KG1 (cell line): ENCODE measurements at regions not wholly inside any gene's neighbourhood (a gene's known extent, or its start where the extent isn't known, plus 50 kb on each side); places are given as distances from the start of the nearest gene placed in this dataset.
"Not testable (repeated sequence)": the region's sequence is repeated elsewhere in the genome, so short reads cannot be mapped to it uniquely, and the experiment has no call there.

Experiments used
- DNase-seq: peaks from one replicate; lab custom pipeline; 2025; lab: John Stamatoyannopoulos, UW

DNA sequence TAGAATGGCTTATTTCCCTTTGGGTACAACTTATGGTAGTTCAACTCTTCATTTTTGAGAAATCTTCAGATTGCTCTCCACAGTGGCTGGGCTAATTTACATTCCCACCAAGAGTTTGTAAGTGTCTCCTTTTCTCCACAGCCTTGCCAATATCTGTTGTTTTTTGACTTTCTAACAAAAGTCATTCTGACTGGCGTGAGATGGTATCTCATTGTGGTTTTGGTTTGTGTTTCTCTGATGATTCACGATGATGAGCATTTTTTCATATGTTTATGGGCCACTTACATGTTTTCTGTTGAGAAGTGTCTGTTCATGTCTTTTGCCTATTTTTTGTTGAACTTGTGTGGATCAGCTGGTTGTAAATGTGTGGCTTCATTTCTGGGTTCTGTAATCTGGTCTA, 871.0 kb downstream of the EPHA4 start:
- no peak for DNase-seq

DNA sequence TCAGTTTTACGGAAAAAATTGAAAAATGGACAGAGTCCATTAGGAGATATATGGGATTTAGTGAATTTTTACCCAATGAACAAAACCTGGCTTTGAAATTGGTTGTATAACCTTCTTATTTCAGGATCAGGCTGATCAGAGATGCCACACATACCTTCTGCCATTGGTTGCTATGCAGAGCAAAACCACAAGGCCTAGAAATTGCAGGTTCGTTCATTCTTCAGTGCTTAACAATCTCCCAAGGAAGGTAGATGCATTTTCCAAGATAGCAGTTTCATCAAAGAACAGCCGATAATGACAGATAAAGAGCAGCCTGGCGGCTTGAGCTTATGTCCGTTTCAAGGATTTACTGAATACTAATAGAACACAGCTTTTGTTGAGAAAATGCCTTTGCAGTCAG, 868.8 kb downstream of the EPHA4 start:
- no peak for DNase-seq

DNA sequence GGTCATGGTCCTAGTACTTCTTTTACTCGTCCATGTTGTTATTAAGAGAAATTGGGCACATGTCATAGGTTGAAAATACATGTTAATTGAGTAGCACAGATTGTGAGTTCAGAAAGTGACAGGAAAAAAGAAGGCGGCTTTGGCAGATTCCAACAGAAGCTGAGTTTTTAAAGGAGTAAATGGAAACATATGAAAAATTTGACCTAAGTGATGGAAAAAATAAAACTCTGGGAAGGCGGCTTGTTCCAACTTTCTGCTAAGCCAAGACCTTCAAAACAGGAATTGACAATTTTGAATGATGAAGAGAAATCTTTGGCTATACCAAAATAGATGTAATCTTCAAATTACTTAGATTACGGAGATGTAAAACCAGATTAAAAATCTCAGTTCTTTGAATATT, 868.0 kb downstream of the EPHA4 start:
- DNase-seq, result no peak

DNA sequence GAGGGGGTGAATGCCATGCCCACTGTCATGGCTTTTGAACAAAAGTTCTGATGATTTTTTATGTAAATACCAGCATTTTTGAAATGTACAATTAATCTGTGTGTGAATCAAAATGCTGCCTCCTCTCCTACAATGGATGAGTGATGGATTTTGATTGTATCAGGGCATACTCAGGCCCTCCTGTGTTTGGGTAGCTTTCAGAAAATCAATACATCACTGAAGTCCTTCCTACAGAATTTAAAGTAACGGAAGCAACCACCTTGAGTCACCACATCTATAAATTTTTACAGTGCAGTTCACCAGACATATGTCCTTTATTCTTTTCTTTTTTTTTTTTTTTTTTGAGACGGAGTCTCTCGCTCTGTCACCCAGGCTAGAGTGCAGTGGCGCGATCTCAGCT, 867.3 kb downstream of the EPHA4 start:
- no peak for DNase-seq

DNA sequence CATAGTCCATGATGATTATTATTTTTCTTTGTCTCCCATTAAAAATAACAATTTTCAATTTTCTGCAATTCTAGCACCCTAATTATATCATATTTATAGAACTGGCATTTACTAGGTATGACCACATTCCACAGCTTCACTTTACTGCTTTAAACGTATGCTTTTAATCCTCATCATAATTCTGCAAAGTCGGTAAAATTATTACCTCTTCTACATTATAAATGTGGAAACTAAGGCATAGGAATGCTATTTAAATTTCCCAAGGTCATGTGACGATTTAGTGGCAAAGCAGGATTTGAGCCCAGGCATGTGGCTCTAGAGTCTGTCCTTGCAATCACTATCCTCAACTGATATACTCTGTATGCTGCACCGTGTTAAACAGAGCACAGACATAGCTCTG, 866.4 kb downstream of the EPHA4 start:
- DNase-seq, result no peak

DNA sequence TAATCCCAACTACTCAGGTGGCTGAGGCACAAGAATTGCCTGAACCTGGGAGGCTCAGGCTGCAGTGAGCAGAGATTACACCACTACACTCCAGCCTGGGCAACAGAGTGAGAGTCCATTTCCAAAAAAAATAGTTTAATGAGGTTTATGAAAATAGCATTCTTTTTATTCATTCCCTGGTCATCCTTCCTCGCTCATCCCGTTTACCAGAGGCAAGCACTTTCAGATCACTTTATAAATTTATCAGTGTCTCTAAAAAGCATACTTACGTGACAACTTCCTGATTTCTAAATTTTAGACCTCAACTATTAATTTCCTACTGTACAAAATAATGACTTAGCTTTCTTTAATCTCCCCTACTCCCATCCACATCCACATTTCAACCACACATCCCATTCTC, 864.8 kb downstream of the EPHA4 start:
- no peak for DNase-seq

DNA sequence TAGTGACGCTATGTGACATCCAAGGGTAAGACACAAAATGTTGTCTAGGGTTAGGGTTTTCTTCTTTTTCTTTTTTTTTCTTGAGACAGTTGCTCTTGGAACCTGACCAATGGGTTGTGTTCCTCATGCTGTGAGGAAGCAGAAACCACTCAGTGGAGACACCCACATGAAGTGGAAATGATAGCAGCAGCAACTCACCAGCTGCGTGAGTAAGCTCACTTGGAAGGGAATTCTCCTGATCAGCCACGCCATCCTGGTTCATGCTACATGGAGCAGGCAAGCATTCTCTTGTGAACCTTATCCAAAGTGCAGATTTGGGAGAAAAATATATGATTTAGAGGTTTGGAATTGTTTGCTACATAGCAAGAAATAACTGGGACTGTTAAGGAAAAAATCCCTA, 863.7 kb downstream of the EPHA4 start:
- no peak for DNase-seq

DNA sequence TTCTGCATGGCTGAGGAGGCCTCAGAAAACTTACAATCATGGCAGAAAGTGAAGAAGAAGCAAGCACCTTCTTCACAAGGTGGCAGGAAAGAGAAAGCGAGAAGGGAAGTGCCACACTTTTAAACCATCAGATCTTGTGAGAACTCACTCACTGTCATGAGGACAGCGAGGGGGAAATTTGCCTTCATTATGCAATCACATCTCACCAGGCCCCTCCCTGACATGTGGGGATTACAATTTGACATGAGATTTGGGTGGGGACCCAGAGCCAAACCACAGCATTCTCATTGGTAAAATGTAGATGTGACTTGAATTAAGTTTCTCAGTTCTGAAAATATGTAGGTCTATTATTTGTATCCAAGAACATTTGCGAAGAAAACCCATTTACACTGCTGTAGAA, 854.8 kb downstream of the EPHA4 start:
- DNase-seq, result no peak

DNA sequence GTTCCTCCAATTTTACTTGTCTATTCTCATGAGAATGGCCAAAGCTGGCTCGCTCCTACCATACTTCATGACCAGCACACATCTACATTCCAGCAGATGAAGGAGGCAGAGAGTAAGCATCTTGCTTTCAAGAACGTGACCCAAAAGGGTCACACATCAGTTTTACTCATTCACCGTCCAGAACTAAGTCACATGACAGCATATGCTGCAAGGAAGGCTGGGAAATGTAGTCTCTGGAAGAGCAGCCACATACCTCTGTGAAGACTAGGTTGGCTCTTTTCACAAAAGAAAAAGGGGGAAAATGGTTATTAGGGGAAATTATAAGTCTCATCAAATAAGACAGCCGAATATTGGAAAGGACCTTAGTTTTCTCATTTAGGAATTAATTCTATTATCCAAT, 835.3 kb downstream of the EPHA4 start:
- no peak for DNase-seq

DNA sequence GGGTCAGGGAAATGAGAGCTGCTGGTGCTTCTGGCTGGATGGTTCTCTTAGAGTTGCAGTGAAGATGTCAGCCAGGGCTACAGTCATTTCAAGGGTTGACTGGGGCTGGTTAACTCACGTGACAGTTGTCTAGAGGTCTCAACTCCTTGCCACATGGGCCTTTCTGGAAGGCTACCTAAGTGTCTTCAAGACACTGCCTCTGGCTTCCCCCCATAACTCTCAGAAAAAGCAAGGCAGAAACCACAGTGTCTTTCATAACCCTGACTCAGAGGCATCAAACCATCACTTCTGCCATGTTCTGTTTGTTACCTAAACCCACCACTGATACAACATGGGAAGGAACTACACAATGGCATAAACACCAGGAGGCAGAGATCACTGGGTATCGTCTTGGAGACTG, 828.9 kb downstream of the EPHA4 start:
- no peak for DNase-seq

DNA sequence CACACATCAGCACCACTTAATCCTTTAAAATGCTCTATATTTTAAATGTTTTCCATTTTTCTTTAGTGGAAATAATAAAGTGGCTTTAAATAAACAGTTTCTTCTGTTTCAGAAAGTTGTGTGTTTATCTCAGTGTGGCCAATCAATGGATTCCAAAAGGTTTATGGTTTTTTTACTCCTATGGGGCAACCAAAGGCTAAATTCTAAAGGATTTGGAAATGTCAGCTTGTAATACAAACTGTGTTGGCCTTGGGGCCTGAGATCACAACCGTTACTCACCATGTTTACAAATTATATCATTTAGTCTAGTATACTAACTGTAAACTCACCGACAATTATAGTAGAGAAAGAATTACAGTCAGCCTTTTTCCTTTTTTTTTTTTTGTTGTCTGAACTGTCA, 827.2 kb downstream of the EPHA4 start:
- DNase-seq, result no peak

DNA sequence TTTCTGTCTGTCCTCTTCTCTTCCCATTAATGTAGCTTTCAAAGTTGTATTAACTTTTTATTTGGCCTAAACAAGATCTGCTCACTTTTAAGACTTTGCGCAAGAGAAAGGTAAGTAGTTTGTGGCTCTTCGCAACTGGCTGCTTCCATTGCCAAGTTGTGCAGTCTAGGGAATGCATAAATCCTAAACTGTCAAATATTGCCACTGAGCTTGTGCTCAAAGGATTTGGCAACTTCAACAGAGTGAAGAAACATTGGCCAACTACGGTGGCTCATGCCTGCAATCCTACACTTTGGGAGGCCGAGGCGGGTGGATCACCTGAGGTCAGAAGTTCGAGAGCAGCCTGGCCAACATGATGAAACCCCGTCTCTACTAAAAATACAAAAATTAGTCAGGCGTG, 826.4 kb downstream of the EPHA4 start:
- no peak for DNase-seq

DNA sequence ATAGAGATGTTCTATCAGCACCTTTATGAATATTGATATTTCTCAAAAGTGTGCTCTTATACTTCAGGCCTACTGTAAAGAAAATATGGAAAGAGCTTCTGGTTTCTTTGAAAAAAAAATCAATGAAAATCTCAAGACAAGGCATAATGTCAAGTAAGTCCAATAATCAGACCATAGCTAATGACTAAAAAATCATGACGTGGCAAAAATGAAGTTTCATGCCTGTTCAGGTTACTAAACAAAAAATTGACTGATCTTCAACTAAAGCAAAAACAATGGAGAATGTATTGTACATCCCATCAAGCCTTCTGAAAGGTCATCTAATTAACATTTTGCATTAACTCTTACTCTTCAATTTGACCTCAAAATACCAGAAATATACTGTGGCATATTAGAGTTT, 824.4 kb downstream of the EPHA4 start:
- DNase-seq, result no peak

DNA sequence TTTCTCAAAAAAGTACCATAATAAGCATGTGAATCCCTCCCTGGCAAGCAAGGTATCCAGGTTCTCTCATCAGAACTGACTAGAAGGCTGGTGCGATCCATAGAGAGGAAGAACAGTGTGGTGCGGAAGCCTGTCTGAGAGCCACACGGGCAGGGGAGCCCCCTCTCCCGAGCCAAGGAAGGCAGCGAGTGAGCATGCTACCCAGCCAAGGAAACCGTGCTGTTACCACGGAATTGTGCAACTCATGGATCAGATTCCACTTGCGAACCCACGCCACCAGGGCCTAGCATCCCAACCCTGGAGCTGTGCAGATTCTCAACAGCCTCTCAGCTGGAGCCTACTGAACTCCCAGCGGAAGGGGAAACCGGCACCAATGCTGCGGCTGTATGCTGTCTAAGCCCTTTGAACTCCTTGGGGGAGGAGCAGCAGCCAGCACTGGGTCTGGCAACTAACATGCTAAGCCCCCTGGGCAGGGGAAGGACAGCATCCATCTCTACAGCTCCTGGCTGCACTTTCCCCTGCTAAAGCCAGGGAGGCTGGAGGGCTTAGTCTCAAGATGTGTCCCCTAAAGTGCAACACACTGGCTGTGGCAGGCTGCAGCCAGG, 823.1 kb downstream of the EPHA4 start:
- no peak for DNase-seq

DNA sequence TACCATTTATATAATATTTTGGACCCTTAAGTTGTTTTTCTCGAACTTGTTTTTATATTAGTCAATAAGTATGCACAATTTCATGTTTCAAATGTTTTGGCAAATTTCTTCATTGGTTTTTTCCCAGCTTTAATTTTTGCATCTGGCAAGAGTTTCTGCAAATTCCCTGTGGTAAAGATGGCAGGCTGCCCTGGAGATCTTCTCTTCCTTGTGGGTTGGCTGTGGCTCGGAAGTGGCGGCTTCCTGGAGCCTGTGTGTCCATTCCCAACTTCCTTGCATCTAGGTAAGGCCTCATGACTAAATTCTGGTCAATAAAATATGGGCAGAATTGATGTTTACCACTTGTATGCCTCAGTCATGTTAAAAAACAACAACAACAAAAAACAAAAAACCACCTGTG, 818.6 kb downstream of the EPHA4 start:
- DNase-seq, result no peak

DNA sequence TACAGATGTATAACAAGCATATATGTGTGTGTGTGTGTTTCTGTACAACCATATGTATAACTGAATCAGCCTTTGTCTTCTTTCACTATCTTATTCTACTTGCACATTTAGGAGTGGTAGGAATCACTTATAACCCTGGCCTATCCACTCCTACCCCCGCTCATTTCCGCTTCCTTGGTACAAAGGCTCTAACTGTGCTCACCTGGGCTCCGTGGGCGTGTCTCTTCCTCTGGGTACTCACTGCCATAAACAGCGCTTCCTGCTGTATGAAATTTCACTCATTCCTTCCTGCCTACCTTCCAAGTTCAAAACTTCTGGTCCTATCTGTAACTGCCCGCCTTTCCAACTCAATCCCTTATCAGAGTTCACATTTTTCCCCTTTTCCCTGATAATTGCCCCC, 815.5 kb downstream of the EPHA4 start:
- no peak for DNase-seq

DNA sequence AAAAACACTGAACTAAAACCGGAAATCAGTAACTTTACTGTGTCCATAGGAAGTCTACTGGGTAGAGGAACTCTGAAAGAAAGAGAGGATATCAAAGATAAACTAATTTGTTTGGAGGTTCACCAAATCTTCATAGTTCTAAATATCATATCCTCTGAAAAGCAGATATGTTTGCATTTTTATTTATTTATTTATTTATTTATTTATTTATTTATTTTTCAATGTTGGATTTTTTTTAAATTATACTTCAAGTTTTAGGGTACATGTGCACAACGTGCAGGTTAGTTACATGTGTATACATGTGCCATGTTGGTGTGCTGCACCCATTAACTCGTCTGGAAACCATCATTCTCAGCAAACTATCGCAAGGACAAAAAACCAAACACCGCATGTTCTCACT, 813.7 kb downstream of the EPHA4 start:
- not testable (repeated sequence) for DNase-seq

DNA sequence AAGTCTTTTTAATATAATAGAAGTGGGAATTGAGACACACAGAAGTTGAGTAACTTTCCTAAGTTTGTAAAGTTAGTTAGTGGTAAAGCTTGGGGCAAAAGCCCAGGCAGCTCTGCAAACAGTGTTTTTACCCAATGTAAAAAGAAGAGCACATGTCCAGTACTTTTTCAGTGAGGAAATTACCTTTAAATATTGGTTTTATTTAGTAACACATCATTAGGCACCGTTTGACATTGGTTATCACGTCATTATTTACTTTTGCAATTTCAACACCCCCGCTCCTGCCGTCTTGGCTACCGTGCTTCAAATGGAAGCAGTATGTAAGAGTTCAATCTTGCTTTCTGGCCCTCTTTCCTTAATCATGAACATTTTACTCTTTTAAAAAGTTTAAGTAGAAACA, 807.9 kb downstream of the EPHA4 start:
- no peak for DNase-seq

DNA sequence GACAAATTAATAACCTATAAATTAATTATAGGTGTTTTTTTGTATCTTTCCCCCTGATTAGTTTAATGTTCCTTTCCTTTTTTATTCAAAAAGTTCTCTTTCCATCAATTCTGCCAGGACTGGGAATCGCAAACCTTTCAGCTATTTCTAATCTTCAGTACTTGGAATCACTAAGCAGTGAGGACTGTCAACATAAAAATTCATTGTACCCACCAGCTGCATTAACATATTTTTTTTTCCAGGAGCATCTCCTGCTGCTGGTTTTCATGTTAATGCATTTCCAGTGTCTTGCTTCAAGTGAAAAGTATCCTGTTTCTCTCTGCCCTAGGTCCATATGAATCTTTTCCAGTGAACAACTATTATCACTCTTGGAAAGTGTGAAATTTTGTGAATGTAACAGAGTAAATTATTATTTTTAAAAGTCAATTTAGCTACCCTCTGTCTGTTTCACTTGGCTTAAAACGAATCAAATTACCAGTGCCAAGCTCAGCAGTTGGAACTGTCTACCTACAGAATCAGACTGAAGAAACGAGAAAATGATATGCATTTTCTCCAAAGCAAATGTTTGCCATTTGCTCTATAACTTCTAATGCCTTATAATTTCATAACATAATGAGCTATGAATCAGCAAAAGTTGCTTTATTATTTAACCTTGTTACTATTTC, 804.4 kb downstream of the EPHA4 start:
- DNase-seq, result no peak

DNA sequence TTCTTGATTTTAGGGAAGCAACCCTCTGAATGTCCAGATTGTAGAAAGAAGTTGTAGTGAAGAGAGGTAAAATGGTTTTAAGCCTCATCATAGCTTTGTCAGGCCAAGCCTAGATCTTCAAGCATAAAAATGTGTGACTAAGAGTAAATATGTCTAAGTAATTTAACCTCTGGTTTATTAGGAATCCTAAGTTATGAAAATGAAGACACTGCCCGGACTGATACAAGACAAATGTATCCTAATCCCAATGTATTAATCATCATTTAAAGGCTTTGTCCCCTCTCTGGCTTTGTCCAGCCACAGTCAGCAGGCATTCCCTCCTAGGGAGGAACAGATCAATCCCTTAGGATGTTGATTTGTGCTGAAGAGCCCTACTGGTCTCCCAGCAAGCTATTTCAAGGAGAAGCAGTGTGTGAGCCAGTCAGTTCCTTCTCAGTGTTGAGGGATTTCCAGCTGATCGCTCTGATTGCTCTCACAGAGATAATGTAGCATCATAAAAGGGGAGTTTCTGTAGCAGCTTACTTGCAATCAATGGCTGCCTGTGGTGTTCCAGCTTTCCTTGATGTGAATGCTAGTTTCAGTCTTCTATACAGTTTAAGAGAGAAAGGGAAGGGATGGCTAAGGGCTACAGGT, 796.1 kb downstream of the EPHA4 start:
- DNase-seq, result no peak

DNA sequence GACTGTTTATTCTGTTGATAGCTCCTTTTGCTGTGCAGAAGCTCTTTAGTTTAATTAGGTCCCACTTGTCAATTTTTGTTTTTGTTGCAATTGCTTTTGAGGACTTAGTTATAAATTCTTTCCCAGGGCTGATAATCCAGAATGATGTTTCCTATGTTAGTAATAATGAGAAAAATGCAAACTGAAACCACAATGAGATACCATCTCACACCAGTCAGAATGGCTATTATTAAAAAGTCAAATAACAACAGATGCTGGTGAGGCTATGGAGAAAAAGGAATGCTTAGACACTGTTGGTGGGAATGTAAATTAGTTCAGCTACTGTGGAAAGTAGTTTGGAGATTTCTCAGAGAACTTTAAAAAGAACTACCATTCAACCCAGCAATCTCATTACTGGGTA, 793.0 kb downstream of the EPHA4 start:
- DNase-seq, result not testable (repeated sequence)

DNA sequence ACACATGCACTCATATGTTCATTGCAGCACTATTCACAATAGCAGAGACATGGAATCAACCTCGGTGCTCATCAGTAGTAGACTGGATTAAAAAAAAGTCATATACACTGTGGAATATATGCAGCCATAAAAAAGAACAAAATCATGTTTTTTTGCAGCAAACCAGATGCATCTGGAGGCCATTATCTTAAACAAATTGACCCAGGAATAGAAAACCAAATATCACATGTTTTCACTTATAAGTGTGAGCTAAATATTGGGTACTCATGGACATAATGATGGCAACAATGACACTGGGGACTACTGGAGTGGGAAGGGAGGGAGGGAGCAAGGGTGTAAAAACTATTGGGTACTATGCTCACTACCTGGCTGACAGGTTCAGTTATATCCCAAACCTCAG, 792.6 kb downstream of the EPHA4 start:
- DNase-seq, result no peak

DNA sequence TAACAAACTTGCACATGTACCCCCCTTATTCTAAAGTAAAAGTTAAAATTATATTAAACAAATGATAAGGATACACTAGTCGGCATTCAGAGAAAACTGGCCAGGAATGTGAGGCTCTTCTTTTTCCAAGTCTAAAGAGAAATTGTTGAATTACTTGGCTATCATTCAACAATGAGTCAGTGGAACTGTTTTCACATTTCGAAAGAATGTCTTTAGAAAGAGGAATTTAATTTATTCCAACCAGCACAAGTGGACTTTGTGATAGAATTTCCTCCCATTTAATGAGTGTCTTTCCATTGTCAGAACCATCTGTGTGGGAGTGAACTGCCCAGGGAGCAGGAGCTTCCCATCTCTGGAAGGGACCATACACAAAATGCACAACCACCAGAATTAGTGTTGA, 792.2 kb downstream of the EPHA4 start:
- DNase-seq, result no peak
